ENCODE measurements at regions not wholly inside any gene's neighbourhood (a gene's known extent, or its start where the extent isn't known, plus 50 kb on each side); places are given as distances from the start of the nearest gene placed in this dataset.

DNA sequence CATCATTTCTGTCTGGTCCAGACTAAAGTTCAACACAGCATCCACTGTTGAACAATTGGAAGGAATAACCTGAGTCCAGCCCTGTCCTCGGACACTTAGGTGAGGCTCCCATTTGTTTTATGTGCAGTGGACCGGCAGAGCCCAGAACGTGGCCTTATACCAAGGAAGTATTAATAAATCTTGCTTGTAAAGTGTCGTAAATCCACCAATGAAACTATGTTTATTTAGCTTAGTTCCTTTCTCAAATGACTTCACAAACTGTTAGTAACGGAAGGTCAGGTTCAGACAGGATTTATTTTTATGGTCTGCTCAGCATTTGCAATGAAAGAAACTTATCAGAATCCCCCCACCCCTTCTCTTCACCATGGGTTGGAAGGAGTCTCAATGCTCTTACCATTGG lies 149.5 kb downstream of the PCSK1 start:
- Histone ChIP-seq H3K36me3 (replicated peaks; ENCODE audit: control insufficient read depth, insufficient read depth, low read length) (no peaks in the 10 kb centered on the region), H3K4me3 (ENCODE audit: insufficient read depth, low read depth, low read length) (no peak overlapping the region), H3K27me3 (ENCODE audit: control insufficient read depth, insufficient read depth, low read length) (no peaks in the 10 kb centered on the region)
- no peak for DNase-seq

DNA sequence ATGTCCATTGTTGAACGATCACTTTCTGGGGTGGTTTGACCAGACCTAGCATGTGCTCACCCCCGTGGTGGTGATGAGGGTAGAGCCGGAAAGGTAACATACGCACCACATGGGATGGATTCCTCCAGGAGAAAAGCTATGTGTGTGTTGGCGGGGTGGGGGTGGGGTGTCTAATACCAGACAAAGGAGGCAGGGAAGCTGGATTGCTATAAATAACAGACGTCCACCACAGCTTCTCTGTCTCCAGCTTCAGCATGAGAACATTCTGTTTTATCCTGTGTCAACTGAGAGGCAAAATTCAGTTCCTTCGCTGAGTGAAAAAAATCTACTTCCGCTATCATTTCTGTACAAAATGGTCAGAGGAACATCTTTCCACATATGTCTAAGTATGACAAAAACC lies 151.0 kb downstream of the PCSK1 start:
- Histone ChIP-seq H3K27me3 (ENCODE audit: control insufficient read depth, insufficient read depth, low read length) (no peaks in the 10 kb centered on the region), H3K4me3 (ENCODE audit: insufficient read depth, low read depth, low read length) (no peak overlapping the region), H3K36me3 (replicated peaks; ENCODE audit: control insufficient read depth, insufficient read depth, low read length) (no peaks in the 10 kb centered on the region)
- no peak for DNase-seq

DNA sequence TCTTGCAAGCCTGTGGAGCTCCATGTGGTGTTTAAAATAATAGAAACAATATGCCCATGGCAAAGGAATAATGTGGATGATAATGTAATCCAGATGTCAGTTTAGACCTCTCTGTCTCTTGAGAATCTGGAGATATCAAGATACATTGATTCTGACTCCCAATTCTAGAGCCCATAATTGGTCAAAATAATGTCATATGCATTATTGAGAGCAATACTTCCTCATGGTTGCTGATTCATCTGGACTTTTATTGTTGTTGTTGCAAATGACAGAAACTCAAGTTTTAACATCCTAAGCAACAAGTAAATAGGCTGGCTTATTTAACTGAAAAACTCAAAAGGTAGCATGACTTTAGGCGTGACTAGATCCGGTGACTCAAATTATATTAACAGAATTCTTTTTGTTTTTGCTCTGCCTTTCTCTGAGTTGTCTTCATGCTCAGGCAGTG lies 152.1 kb downstream of the PCSK1 start:
- no peak for DNase-seq

DNA sequence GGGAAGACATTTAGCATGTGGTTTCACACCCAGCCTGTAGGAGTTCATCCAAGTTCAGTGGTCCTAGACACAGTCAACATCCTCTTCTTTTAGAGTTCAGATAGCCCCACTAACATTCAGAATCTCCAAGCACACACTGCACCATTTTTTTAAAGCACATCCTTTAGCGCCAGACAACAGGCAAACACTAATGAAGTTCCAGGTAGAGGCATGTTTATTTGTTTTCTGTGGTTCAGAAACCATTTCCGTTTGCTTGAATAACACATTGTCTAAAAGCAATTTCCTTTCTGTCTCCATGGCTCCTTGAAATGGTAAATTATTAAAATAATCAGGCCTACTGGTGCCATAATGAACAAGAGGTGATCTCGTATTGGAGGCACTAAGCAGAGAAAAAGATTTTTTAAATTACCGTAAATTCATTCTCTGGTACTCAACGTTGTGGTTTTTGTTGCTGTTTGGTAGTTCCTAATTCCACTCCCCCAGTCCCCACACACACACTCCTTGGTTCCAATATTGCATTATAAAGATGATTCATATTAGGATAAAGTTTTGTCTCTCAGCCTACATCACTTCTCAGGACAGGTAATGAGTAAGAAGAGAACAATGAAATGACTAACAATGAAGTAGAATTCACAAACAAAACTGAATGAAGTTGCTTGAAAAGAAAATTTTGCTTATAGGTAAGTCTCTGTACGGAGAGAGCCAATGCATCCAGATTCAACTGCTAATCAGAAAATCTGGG lies 153.1 kb downstream of the PCSK1 start:
- Histone ChIP-seq H3K27me3 (ENCODE audit: control insufficient read depth, insufficient read depth, low read length) (no peaks in the 10 kb centered on the region), H3K36me3 (replicated peaks; ENCODE audit: control insufficient read depth, insufficient read depth, low read length) (no peaks in the 10 kb centered on the region), H3K4me3 (ENCODE audit: insufficient read depth, low read depth, low read length) (no peak overlapping the region)
- no peak for DNase-seq

More for the DNA sequence above, 152.1 kb downstream of the PCSK1 start:
- no peak overlapping the region for H3K4me3 ChIP-seq (ENCODE audit: insufficient read depth, low read depth, low read length)
- no peaks in the 10 kb centered on the region for H3K27me3 ChIP-seq (ENCODE audit: control insufficient read depth, insufficient read depth, low read length)
- no peaks in the 10 kb centered on the region for H3K36me3 ChIP-seq (replicated peaks; ENCODE audit: control insufficient read depth, insufficient read depth, low read length)

DNA sequence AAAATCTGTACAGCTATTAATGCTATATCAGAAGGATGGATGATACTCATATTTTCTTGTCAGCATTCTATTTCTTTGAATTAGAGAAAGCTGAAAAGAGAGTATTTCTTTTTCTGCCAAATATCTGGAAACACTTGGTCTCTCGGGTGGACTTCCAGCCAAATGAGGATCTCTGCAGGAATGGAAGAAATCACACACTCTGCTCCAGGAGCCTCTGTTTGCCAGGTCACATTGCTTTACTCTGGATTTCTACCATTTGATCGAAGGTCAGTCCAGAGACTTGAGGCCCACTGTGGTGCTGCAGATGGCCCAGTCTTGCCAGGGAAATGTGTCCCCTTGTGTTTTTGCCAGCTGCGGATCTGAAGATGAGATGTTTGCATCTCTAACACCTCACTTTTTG lies 154.1 kb downstream of the PCSK1 start:
- DNase-seq: no peak
- Histone ChIP-seq H3K4me3 (ENCODE audit: insufficient read depth, low read depth, low read length) (no peak overlapping the region), H3K36me3 (replicated peaks; ENCODE audit: control insufficient read depth, insufficient read depth, low read length) (no peaks in the 10 kb centered on the region), H3K27me3 (ENCODE audit: control insufficient read depth, insufficient read depth, low read length) (no peaks in the 10 kb centered on the region)

DNA sequence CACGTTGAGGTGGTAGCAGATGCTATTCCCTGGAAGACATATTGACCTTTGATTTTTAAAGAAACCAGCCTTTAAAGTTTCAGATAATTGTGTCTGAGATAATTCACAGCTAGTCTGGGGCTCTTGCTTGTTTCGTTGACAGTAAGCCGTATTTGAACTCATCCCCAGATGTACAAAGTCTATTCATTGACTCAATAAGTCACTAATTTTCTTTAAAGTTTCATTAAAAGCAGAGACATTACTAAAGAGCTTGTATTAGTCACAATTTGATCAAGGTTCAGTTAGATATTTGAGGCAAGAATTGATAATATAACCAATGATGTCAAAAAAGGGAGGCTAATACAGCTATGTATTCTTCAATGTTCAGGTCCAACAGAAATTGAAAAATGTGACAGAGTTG lies 158.0 kb downstream of the PCSK1 start:
- no peaks in the 10 kb centered on the region for H3K36me3 ChIP-seq (replicated peaks; ENCODE audit: control insufficient read depth, insufficient read depth, low read length)
- H3K4me3 ChIP-seq (ENCODE audit: insufficient read depth, low read depth, low read length): no peak overlapping the region
- DNase-seq: no peak
- no peaks in the 10 kb centered on the region for H3K27me3 ChIP-seq (ENCODE audit: control insufficient read depth, insufficient read depth, low read length)

DNA sequence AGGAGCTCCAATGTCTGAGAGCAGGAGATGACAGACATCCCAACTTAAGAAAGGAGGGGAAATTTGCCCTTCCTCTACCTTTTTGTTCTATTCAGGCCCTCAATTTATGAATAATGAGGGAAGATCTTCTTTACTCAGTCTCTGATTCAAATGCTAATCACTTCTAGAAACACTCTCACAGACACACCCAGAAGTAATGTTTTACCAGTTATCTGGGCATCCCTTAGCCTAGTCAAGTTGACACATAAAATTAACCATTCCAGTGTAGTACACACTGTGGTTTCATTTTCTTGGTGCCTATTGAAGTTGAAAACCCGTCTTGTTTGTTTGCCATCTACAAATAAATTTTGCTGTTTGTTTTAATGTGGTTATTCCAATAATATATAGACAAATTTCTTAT lies 167.6 kb downstream of the PCSK1 start:
- Histone ChIP-seq H3K36me3 (replicated peaks; ENCODE audit: control insufficient read depth, insufficient read depth, low read length) (no peaks in the 10 kb centered on the region), H3K27me3 (ENCODE audit: control insufficient read depth, insufficient read depth, low read length) (no peaks in the 10 kb centered on the region), H3K4me3 (ENCODE audit: insufficient read depth, low read depth, low read length) (no peak overlapping the region)
- DNase-seq: no peak

DNA sequence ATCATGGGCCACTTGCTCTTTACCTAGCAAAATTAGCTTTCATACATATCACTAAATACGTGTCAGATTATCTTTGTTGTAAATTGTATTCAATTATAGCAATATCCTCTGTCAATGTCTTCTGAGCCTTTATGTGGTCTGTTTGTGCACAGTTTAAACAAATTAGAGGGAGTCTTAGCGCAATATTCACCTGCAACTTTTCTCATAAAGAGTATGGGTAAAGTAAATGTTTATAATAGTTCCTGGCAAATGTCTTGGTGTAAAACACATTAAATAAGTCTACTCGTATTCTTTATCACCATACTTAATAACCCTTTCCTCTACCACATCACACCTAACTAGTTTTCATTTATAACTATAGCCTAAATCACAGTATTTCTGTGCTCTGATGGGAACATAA lies 169.0 kb downstream of the PCSK1 start:
- no peaks in the 10 kb centered on the region for H3K36me3 ChIP-seq (replicated peaks; ENCODE audit: control insufficient read depth, insufficient read depth, low read length)
- DNase-seq: no peak
- H3K27me3 ChIP-seq (ENCODE audit: control insufficient read depth, insufficient read depth, low read length): no peaks in the 10 kb centered on the region
- no peak overlapping the region for H3K4me3 ChIP-seq (ENCODE audit: insufficient read depth, low read depth, low read length)

DNA sequence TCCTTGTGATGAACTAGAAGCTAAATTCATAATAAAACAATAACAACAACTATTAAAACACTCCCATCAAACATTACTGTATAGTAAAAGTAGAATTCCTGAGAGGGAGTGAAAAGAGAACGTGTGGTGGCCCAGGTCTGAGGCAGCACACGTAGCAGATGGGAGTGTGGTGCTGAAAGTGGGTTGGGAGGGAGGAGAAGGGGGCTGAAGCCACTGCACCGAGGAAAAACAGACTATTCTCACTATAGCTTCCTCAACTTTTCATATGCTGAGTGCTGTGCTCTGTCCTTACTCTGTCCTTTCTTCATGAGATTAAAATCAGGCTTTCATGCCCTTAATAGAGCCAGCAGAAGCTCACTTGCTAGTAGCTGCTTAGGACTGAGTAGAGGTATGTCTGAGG lies 170.9 kb downstream of the PCSK1 start:
- no peaks in the 10 kb centered on the region for H3K36me3 ChIP-seq (replicated peaks; ENCODE audit: control insufficient read depth, insufficient read depth, low read length)
- DNase-seq: no peak
- H3K4me3 ChIP-seq (ENCODE audit: insufficient read depth, low read depth, low read length): no peak overlapping the region
- H3K27me3 ChIP-seq (ENCODE audit: control insufficient read depth, insufficient read depth, low read length): no peaks in the 10 kb centered on the region

DNA sequence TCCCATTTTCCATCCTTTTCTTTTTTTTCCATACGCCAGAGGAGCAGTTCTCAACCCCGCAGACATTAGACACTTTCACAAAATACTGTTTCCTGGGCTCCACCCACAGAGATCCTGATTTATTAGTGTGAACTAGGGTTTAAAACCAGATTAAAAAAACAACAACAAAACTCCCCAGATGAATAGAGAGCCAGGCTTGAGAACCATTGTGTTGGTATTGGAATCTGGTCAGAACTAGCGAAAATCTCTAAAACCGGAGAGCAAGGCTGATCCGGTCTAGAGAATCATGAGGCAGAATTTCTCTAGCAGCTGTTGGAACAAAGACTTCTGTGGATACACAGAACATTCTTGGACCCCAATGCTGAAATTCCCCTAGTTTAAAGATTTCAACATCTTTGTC lies 173.0 kb downstream of the PCSK1 start:
- Histone ChIP-seq H3K27me3 (ENCODE audit: control insufficient read depth, insufficient read depth, low read length) (no peaks in the 10 kb centered on the region), H3K36me3 (replicated peaks; ENCODE audit: control insufficient read depth, insufficient read depth, low read length) (no peaks in the 10 kb centered on the region), H3K4me3 (ENCODE audit: insufficient read depth, low read depth, low read length) (no peak overlapping the region)
- DNase-seq: no peak

DNA sequence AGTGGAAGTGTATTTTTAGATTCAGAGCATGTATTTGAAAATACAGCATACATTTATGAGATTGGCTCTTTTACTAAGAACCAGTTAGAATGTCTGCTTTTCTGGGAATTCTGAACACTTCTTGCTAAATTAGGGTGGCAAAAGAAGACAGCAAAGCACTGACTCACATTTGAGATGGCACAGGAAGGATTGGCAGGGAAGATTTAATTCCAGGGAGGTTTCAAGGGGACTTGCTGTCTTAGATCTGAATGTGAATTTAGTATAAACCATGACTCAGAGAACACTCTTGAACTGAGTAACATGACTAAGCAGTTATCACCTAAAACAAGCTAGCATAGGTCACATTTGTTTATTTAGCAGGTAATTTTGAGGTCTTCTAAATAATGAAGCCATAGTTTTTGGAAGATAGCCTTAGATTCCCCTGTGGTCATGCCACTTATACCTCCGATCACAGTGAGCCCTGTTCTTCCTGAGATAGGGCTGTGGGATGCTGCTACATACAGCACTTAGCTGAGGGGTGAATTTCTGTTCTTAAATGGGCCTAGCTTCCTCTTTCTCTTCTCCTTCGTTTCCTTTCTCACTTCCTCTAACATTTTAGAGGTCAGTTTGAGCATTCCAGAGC lies 173.8 kb downstream of the PCSK1 start:
- Histone ChIP-seq H3K4me3 (ENCODE audit: insufficient read depth, low read depth, low read length) (no peak overlapping the region), H3K36me3 (replicated peaks; ENCODE audit: control insufficient read depth, insufficient read depth, low read length) (no peaks in the 10 kb centered on the region), H3K27me3 (ENCODE audit: control insufficient read depth, insufficient read depth, low read length) (no peaks in the 10 kb centered on the region)
- DNase-seq: no peak

DNA sequence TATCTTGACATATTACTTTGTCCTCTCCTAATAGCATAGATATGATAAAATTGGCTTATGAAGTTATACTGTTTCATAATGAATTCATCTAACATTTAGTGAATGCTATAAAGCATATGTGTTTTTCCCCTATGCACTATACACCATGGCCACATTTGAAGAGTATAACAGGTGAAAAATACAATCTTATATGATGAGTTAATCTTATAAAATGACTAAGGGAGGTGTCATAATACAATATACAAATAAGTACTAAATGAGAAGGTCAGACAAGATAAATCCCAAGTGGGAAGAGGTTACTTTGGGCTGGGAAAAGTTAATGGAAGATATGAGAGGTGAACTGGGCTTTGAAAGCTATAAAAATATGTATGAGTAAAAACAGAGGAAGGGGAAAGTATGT lies 174.4 kb downstream of the PCSK1 start:
- H3K4me3 ChIP-seq (ENCODE audit: insufficient read depth, low read depth, low read length): no peak overlapping the region
- no peaks in the 10 kb centered on the region for H3K27me3 ChIP-seq (ENCODE audit: control insufficient read depth, insufficient read depth, low read length)
- DNase-seq: no peak
- H3K36me3 ChIP-seq (replicated peaks; ENCODE audit: control insufficient read depth, insufficient read depth, low read length): no peaks in the 10 kb centered on the region

DNA sequence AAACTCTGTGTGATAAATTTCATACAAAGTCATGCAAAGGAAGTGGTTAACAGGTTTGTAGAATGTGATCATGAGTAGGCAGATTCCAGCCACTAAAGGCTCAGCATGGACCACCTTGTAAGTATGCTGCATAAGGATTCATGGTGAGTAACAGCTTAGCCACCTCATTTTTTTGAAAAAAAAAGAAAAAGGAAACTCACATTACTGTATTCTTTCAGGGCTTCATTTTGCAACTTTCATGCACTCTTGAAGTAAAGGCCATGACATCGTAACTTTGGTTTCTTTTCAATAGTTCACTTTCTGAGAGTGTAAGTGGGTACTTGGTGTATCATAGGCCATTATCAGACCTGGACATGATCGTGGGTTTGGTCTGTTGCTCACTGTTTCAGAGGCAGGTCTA lies 175.1 kb downstream of the PCSK1 start:
- no peak for DNase-seq
- Histone ChIP-seq H3K4me3 (ENCODE audit: insufficient read depth, low read depth, low read length) (no peak overlapping the region), H3K27me3 (ENCODE audit: control insufficient read depth, insufficient read depth, low read length) (no peaks in the 10 kb centered on the region)

DNA sequence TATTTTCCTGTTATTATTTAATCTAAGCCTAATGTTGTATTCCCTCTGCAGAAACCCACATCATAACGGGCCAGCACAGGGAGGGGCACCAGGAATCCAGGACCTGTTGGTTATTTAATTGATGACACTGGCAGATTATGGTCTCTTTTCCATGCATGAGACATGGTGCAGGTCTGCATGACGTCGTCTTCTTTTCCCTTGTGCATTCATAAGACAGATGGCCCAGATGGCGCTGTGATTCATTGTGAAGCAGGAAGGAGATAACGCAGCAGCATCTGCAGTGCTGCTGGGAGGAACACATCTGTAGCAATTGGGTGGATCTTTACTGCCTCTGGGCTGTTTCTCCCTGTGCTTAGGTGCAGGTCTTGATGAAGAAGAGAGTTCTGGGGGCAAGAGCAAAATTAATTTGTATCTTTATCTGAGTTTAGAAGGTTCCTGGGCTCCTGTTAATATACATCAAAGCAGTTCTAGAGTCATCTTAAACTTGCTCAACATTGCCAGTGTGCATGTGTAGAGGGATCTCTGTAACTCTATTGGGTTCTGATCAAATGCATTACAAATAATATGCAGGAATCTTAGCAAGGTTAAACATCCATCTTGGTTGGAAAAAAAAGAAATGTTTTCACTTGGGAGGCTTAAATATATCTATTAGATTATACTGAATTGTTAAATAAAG lies 176.1 kb downstream of the PCSK1 start:
- H3K36me3 ChIP-seq (replicated peaks; ENCODE audit: control insufficient read depth, insufficient read depth, low read length): no peaks in the 10 kb centered on the region
- no peaks in the 10 kb centered on the region for H3K27me3 ChIP-seq (ENCODE audit: control insufficient read depth, insufficient read depth, low read length)
- no peak for DNase-seq

More for the DNA sequence above, 175.1 kb downstream of the PCSK1 start:
- H3K36me3 ChIP-seq (replicated peaks; ENCODE audit: control insufficient read depth, insufficient read depth, low read length): no peaks in the 10 kb centered on the region

DNA sequence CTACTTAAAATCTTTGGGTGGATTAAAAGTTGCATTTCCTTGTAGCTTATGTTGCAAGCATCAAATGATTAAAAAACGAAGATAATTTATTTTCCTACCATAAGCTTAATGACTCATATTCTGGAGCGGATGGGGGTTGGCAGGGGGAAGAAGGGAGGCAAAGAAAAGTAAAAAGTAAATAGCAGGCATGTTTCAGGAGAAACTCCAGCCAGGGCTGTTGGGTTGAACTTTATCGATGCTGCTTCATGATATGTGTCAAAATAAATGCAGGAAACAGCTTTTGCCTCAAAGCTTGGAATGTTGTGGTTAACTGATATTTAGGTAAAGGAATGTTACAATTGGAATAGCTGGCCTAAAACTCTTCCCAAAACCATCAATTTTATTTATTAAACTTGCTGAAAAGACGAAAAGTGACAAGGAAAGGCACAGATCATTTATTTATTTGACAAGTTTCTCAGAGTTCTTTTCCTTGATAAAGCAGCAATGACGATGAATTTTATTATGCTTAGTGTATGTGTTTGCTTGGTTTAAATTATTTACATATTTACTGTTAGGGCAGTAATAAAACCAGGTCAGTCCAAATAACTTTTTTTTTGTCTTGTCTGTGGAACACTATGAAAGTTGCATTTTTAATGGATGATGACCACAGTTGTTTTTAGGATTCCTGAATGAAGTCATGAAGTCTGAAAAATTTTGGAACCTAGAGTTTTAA lies 177.9 kb downstream of the PCSK1 start:
- DNase-seq: no peak
- no peaks in the 10 kb centered on the region for H3K36me3 ChIP-seq (replicated peaks; ENCODE audit: control insufficient read depth, insufficient read depth, low read length)
- no peak overlapping the region for H3K4me3 ChIP-seq (ENCODE audit: insufficient read depth, low read depth, low read length)
- no peaks in the 10 kb centered on the region for H3K27me3 ChIP-seq (ENCODE audit: control insufficient read depth, insufficient read depth, low read length)

More for the DNA sequence above, 176.1 kb downstream of the PCSK1 start:
- no peak overlapping the region for H3K4me3 ChIP-seq (ENCODE audit: insufficient read depth, low read depth, low read length)
